ENCODE measurements at regions not wholly inside any gene's neighbourhood (a gene's known extent, or its start where the extent isn't known, plus 50 kb on each side); places are given as distances from the start of the nearest gene placed in this dataset.

DNA sequence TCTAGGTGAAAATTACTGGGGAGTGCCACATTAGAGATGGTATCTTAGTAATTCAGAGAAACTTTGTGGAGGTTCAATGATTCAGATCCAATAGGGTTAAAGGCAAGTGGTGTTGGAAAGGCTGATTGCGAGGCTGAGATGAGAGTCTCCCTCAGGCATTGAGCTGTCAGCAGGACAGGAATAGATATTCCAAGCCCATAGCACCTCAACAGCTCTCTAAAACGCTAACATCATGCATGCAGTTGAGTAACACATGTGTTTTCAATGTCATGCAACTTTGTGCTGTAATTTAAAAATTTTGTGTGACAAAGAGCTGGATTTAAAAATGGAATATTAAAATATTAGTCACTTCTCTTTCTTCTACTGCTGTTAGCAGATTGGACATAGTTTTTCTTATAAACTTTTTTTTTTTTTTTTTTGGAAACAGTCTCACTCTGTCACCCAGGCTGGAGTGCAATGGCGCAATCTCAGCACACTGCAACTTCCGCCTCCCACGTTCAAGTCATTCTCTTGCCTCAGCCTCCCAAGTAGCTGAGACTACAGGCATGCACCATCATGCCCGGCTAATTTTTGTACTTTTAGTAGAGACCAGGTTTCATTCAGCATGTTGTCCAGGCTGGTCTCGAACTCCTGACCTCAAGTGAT lies 173.5 kb upstream of the C1QTNF7 start:
- TF ChIP-seq, protein P1, sequence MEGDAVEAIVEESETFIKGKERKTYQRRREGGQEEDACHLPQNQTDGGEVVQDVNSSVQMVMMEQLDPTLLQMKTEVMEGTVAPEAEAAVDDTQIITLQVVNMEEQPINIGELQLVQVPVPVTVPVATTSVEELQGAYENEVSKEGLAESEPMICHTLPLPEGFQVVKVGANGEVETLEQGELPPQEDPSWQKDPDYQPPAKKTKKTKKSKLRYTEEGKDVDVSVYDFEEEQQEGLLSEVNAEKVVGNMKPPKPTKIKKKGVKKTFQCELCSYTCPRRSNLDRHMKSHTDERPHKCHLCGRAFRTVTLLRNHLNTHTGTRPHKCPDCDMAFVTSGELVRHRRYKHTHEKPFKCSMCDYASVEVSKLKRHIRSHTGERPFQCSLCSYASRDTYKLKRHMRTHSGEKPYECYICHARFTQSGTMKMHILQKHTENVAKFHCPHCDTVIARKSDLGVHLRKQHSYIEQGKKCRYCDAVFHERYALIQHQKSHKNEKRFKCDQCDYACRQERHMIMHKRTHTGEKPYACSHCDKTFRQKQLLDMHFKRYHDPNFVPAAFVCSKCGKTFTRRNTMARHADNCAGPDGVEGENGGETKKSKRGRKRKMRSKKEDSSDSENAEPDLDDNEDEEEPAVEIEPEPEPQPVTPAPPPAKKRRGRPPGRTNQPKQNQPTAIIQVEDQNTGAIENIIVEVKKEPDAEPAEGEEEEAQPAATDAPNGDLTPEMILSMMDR (IDR thresholded peaks at IDR 0.05; ENCODE audit: poor library complexity, severe bottlenecking): no peak
- TF ChIP-seq EP300 (conservative IDR thresholded peaks at IDR 0.05; ENCODE audit: poor library complexity, severe bottlenecking): no peak

Measured in neural cell (in vitro differentiated cells).